BE2C (cell line): ENCODE measurements at regions not wholly inside any gene's neighbourhood (a gene's known extent, or its start where the extent isn't known, plus 50 kb on each side); places are given as distances from the start of the nearest gene placed in this dataset.

Source experiments
- DNase-seq: peaks from one replicate; pipeline ENCODE4 v3.0.0-alpha.2; 2020
- H3K27me3 ChIP-seq: fragments of 250-450 bp; sonication (Bioruptor Pico); 2 replicates; pipeline ENCODE4 v1.5.1; 2020; ENCODE audit warnings: mild to moderate bottlenecking
- H3K36me3 ChIP-seq: fragments of 250-450 bp; sonication (Bioruptor Pico); 2 replicates; pipeline ENCODE4 v1.5.1; 2020; ENCODE audit warnings: mild to moderate bottlenecking
- H3K4me1 ChIP-seq: fragments of 250-450 bp; sonication (Bioruptor Pico); 2 replicates; pipeline ENCODE4 v1.5.1; 2020
- H3K4me3 ChIP-seq: 2 replicates; pipeline ENCODE4 v1.5.1; 2011; ENCODE audit warnings: low read depth, low read length
- H3K9me3 ChIP-seq: fragments of 250-450 bp; sonication (Bioruptor Pico); 2 replicates; pipeline ENCODE4 v1.5.1; 2020
- TF ChIP-seq, protein P1 (sequence below): IDR thresholded peaks from 2 replicates; pipeline ENCODE4 v1.5.1; 2012; ENCODE audit warnings: mild to moderate bottlenecking, low read depth, low read length

GRCh38 chr10:125218967-125219366 lies 58.6 kb upstream of the CTBP2 start:
- Histone ChIP-seq H3K4me1 (no peaks in the 10 kb centered on the region), H3K36me3 (no peaks in the 10 kb centered on the region), H3K4me3 (no peak overlapping the region), H3K27me3 (no peaks in the 10 kb centered on the region), H3K9me3 (no peaks in the 10 kb centered on the region)
- TF ChIP-seq, protein P1, sequence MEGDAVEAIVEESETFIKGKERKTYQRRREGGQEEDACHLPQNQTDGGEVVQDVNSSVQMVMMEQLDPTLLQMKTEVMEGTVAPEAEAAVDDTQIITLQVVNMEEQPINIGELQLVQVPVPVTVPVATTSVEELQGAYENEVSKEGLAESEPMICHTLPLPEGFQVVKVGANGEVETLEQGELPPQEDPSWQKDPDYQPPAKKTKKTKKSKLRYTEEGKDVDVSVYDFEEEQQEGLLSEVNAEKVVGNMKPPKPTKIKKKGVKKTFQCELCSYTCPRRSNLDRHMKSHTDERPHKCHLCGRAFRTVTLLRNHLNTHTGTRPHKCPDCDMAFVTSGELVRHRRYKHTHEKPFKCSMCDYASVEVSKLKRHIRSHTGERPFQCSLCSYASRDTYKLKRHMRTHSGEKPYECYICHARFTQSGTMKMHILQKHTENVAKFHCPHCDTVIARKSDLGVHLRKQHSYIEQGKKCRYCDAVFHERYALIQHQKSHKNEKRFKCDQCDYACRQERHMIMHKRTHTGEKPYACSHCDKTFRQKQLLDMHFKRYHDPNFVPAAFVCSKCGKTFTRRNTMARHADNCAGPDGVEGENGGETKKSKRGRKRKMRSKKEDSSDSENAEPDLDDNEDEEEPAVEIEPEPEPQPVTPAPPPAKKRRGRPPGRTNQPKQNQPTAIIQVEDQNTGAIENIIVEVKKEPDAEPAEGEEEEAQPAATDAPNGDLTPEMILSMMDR: no peak
- no peak for DNase-seq

- Histone ChIP-seq H3K36me3 (no peaks in the 10 kb centered on the region), H3K9me3 (no peaks in the 10 kb centered on the region), H3K27me3 (no peaks in the 10 kb centered on the region), H3K4me1 (no peaks in the 10 kb centered on the region), H3K4me3 (no peak overlapping the region)
- no peak for DNase-seq
- TF ChIP-seq, protein P1: peak; percentile 18; the same call in 1 of the 2 replicates
These were observed 57.8 kb upstream of the CTBP2 start for GRCh38 chr10:125217990-125218675.

- H3K4me3 ChIP-seq: no peak overlapping the region
- H3K36me3 ChIP-seq: no peaks in the 10 kb centered on the region
- no peaks in the 10 kb centered on the region for H3K27me3 ChIP-seq
- no peak for DNase-seq
- no peaks in the 10 kb centered on the region for H3K4me1 ChIP-seq
- TF ChIP-seq, protein P1: no peak
- no peaks in the 10 kb centered on the region for H3K9me3 ChIP-seq
These were observed 56.5 kb upstream of the CTBP2 start for GRCh38 chr10:125216861-125217260.

DNA sequence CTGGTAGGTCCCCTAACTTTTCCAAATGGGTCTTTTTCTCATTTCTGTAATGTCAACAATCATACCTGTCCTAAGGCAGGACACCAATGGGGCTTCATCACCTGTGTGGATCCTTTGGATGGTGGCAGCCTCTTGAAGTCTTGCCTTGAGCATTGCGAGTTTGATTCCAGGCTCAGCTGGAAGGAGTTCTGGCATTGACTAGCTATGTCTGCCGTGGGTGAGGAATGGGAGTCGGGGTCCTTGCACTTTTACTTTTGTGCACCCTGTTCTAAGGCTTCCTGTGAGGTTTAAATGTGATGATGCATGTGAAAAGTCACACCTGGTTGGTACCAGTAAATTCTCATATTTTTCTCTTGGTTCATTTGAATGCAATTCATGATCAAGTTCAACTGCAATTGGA lies 55.9 kb upstream of the CTBP2 start:
- Histone ChIP-seq H3K4me1 (no peaks in the 10 kb centered on the region), H3K4me3 (no peak overlapping the region), H3K9me3 (no peaks in the 10 kb centered on the region), H3K27me3 (no peaks in the 10 kb centered on the region), H3K36me3 (no peaks in the 10 kb centered on the region)
- DNase-seq: no peak
- TF ChIP-seq, protein P1: no peak

- DNase-seq: no peak
- Histone ChIP-seq H3K9me3 (no peaks in the 10 kb centered on the region), H3K4me1 (no peaks in the 10 kb centered on the region), H3K36me3 (no peaks in the 10 kb centered on the region), H3K27me3 (no peaks in the 10 kb centered on the region), H3K4me3 (no peak overlapping the region)
- TF ChIP-seq, protein P1: no peak
These were observed 53.9 kb upstream of the CTBP2 start for GRCh38 chr10:125214283-125214570.

DNA sequence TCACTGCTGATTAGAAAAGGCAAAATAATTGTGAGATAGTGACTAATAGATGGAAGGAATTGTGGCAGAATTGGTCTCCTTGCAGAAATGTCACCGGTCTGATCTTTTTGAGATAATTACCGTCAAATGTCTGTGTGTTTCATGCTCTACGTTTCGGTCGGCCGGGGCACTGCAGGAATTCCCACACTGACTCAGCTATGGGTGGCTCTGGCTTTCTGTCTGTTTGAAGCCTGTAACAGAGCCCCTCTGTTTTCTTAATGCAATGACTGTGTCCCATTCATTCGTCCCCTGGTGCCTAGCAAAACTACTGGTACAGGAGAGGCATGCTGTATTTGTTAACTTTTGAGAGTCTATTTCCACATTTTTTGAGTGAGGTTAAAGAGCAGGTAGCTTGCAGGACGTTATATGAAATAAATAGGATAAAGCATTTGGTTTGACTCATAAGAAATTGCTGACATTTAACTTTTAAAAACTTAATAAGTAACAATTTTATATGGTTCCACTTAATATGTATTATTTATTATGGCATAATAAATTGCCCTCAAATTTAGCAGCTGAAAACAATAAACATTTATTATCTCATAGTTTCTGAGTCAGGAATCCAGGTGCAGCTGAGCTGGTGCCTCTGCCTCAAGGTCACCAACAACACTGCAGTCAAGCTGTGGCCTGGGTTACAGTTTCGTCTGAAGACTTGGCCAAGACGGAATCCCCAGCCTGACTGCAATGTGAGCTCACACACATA lies 53.3 kb upstream of the CTBP2 start:
- Histone ChIP-seq H3K4me1 (no peaks in the 10 kb centered on the region), H3K36me3 (no peaks in the 10 kb centered on the region), H3K9me3 (no peaks in the 10 kb centered on the region), H3K27me3 (no peaks in the 10 kb centered on the region), H3K4me3 (no peak overlapping the region)
- TF ChIP-seq, protein P1: no peak
- no peak for DNase-seq
